Stimulated activated naive CD8-positive, alpha-beta T cell treated with anti-CD3 and anti-CD28 coated beads, Interleukin-15, amount 100 ng/mL, for 72 hours (primary cell): ENCODE measurements at regions not wholly inside any gene's neighbourhood (a gene's known extent, or its start where the extent isn't known, plus 50 kb on each side); places are given as distances from the start of the nearest gene placed in this dataset.

ENCODE experiments used
- ATAC-seq: fragments of 150-1000 bp; cut with Tn5 transposase; 2 replicates; pipeline ENCODE4 v1.10.0; 2021; ENCODE audit warnings: mild to moderate bottlenecking, moderate library complexity
- DNase-seq, 2 donors: peaks; one replicate each; pipeline ENCODE4 v3.0.0; 2021 to 2022
- H3K27ac Mint-ChIP-seq, 2 donors: one replicate each; pipeline ENCODE4 v1.8.0; 2022; ENCODE audit warnings: mild to moderate bottlenecking in 2 of 2, mixed read lengths in 2 of 2, moderate library complexity in 2 of 2
- H3K27me3 Mint-ChIP-seq: one replicate; pipeline ENCODE4 v1.8.0; 2022; ENCODE audit warnings: mixed read lengths
- H3K4me1 Mint-ChIP-seq: one replicate; pipeline ENCODE4 v1.8.0; 2022; ENCODE audit warnings: mild to moderate bottlenecking, mixed read lengths
- H3K4me3 Mint-ChIP-seq, 2 donors: one replicate each; pipeline ENCODE4 v1.8.0; 2022; ENCODE audit warnings: mild to moderate bottlenecking in 2 of 2, mixed read lengths in 2 of 2, moderate library complexity in 1 of 2
- H3K9me3 Mint-ChIP-seq, 2 donors: one replicate each; pipeline ENCODE4 v1.8.0; 2022; ENCODE audit warnings: mixed read lengths in 2 of 2

DNA sequence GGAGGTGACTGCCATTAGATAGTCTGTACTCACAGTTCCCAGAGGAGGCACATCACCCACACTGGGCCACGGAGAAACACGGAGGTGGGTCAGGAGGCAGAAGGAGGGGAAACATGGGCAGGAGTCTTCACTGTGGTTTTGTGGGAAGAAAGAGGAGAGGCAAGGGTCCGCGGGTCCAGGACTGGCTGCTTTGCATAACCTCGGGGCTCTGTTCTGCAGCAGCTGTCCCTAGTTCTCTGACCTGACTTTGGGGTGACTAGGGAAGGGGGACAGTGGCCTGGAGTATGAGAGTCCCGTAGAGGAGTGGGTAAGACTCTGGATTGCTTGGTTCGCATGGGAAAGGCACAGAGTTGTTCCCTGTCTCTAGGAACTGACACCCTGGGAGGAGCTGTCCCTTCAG, 238.3 kb upstream of the RAB6C start:
- Mint-ChIP-seq H3K4me3 (no peak overlapping the region), H3K27me3 (peaks cover under 1% of the 10 kb centered on the region), H3K27ac (peak overlapping the region in 1 of 2 donors; percentile 68), H3K4me1 (no peaks in the 10 kb centered on the region), H3K9me3 (peaks cover 0 to 6% of the 10 kb centered on the region in 2 donors)
- DNase-seq (no peak), ATAC-seq (no peak)

DNA sequence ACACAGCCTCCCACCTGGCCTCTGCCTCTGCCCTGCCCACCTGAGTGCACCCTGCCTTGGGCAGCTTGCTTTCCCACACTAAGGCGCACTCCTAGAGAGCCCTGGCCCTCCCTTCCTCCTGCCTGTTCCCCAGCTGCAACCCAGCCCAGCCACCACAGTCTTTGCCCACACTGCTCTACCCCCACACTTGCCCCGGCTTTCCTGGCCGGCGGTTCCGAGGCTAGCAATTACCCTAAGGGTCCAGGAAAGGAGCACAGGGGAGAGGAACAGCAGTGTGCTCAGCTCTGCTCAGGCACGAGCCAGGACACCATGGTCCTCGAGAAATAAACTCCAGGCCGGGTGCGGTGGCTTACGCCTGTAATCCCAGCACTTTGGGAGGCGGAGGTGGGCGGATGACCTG, 237.8 kb upstream of the RAB6C start:
- Mint-ChIP-seq H3K27ac (peak overlapping the region in 1 of 2 donors; percentile 96), H3K4me1 (no peaks in the 10 kb centered on the region), H3K4me3 (no peak overlapping the region), H3K9me3 (peaks cover 0 to 8% of the 10 kb centered on the region in 2 donors), H3K27me3 (peaks cover 5% of the 10 kb centered on the region)
- ATAC-seq (no peak), DNase-seq (no peak)

DNA sequence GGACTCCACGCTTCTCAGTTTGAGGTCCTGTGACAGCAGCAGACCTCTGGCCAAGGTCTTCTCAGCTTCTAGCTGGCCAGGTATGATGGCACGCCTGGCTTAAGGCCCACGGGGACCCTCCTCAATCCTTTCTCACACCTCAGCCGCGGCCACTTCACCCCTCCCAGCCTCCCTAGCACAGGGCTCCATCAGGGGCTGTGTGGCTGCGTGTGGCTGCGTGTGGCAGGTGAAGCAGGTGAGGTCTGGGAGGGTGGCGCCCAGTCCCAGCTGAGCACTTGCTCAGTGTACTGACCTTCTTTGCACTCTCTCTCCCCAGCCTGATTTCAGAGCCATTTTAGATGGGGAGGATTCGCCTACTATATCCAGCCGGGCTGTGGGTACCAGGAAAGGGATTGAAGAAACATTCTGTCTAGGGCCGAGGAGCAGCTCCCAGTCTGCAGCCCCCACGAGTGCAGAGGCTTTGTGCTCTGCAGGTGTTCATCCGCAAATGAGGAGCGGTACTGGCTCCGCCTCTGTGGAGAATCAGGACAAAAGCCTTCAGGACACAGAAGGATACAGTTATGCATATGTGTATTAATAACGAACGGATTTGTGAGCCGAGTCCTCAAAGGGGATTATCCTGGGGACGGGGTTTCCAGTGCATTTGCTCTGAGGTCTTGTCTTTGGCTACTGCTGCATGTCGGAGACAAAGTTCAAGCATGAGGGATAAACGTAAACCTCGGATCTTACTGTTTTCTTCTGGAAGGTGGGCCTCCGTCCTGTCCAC, 236.9 kb upstream of the RAB6C start:
- no peaks in the 10 kb centered on the region for H3K4me1 Mint-ChIP-seq
- no peak for ATAC-seq

DNA sequence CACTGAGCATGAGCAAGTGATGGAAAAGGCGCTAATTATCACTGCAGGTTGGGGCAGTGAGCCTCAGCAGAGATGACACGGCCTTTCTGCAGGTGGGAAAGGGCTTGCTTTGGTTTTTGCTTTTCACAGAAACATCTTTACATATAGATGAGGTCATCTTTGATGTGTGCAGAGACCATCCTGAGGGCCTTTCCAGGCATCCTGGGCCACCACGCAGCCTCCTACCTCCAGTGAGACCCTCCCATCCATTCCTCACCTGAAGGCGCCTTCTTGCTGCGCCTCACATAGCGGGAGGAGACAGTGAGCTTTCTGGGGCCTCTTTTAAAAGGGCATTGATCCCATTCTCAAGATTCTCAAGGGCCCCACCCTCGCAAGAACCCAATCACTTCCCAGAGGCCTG, 235.3 kb upstream of the RAB6C start:
- Mint-ChIP-seq H3K27me3 (peaks cover 11% of the 10 kb centered on the region), H3K9me3 (peaks cover 0 to 8% of the 10 kb centered on the region in 2 donors), H3K4me3 (no peak overlapping the region)

More for the DNA sequence above, 236.9 kb upstream of the RAB6C start:
- peaks cover 7% of the 10 kb centered on the region for H3K27me3 Mint-ChIP-seq
- no peak overlapping the region for H3K27ac Mint-ChIP-seq
- peaks cover 0 to 8% of the 10 kb centered on the region in 2 donors for H3K9me3 Mint-ChIP-seq
- no peak for DNase-seq
- no peak overlapping the region for H3K4me3 Mint-ChIP-seq

DNA sequence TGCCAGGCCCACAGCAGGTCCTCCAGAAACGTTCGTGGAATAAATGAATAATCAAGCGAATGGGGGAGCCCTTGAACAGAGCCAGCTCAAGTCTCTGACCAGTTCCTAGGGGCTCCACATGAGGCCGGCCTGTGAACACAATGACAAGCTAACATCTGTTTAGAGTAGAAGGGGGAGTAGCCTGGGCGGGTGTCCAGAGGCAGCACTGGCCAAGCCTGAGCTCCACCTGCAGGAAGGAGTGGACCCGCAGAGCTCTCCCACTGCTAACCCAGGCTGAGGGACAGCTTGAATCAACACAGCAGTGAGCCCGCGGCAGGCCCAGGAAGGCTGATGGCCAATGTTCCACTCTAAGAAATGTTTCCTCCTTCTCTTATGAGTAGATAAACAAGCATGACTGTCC, 234.8 kb upstream of the RAB6C start:
- no peak for ATAC-seq
- H3K27ac Mint-ChIP-seq: no peak overlapping the region
- H3K27me3 Mint-ChIP-seq: peaks cover 16% of the 10 kb centered on the region

More for the DNA sequence above, 235.3 kb upstream of the RAB6C start:
- no peak for DNase-seq
- ATAC-seq: no peak
- Mint-ChIP-seq H3K4me1 (no peaks in the 10 kb centered on the region), H3K27ac (no peak overlapping the region)

DNA sequence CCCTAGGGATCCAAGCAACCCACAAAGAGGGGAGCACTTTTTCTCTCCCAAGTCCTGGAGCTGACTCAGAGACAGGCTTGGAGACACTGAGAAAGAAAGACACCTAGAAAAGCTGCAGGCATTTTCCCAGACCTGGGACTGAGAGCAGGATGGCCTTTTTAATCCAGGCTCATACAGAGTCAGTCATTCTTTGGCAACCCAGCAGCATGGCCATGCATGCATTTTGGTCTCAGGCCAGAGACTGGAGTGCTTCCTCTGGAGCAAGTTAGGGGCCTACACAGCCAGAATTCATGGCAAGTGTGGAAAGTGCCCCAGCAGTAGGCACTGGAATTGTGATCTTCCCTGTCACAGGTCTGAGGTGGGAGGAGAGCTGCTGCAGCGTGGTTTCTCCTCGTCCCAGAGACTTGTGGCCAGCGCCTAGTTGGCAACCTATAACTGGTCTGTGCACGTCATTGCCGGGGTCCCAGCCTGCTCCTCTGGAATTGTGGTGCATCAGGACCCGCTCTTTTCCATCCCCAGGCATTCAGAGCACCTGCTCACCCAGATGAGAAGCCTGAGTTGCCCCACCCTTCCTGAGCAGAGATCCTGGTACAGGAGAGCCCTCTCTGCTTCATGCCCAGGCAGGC, 231.9 kb upstream of the RAB6C start:
- Mint-ChIP-seq H3K4me3 (no peak overlapping the region), H3K9me3 (peaks cover 0 to 8% of the 10 kb centered on the region in 2 donors), H3K4me1 (no peaks in the 10 kb centered on the region), H3K27me3 (peaks cover 25% of the 10 kb centered on the region), H3K27ac (no peak overlapping the region)
- peak; percentile 12 for ATAC-seq
- DNase-seq: no peak

More for the DNA sequence above, 234.8 kb upstream of the RAB6C start:
- no peak for DNase-seq
- no peak overlapping the region for H3K4me3 Mint-ChIP-seq
- peaks cover 0 to 8% of the 10 kb centered on the region in 2 donors for H3K9me3 Mint-ChIP-seq
- no peaks in the 10 kb centered on the region for H3K4me1 Mint-ChIP-seq

DNA sequence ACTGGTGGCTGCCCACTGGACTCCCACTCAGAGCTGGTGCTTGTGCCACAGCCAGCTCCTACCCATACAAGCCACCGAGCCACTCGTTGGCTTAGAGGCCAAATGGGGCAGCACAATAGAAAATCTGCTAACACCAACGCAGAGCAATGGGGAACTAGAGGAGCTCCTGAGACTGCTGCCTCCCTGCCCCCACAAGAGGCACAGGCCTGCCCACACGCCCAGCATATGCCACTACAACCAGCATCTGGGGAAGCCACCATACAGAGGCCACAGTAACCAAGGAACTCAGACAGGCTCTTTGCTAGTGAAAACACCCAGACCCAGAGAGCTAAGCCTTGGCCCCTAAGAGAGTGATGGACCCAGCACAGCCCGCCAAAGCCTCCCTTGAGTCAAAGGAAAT, 231.2 kb upstream of the RAB6C start:
- no peaks in the 10 kb centered on the region for H3K4me1 Mint-ChIP-seq
- H3K27ac Mint-ChIP-seq: no peak overlapping the region

DNA sequence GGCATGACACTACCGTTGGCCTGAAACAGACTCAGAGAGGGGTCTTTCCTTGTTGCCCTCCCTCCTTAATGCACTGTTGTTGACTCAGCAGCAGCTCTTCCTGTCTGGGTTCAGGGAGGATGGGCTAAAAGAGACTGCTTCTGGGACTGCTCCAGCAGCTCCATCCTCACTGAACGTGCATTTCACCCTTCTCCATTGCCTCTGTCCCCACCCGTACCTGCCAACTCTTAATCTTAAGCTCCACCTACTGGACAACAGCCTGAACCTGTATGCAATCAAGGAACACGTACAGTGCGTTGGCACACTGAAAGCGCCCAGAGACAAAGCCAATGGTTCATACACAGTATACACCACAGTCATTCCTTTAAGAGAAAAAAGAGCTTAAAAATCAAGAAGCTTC, 230.8 kb upstream of the RAB6C start:
- no peak overlapping the region for H3K27ac Mint-ChIP-seq
- no peak for ATAC-seq
- no peak for DNase-seq
- H3K4me3 Mint-ChIP-seq: no peak overlapping the region
- H3K4me1 Mint-ChIP-seq: no peaks in the 10 kb centered on the region
- H3K27me3 Mint-ChIP-seq: peaks cover 25% of the 10 kb centered on the region
- H3K9me3 Mint-ChIP-seq: peaks cover 0 to 8% of the 10 kb centered on the region in 2 donors

More for the DNA sequence above, 231.2 kb upstream of the RAB6C start:
- ATAC-seq (peak; percentile 18), DNase-seq (no peak)
- Mint-ChIP-seq H3K4me3 (no peak overlapping the region), H3K9me3 (peaks cover 0 to 8% of the 10 kb centered on the region in 2 donors), H3K27me3 (peaks cover 25% of the 10 kb centered on the region)

DNA sequence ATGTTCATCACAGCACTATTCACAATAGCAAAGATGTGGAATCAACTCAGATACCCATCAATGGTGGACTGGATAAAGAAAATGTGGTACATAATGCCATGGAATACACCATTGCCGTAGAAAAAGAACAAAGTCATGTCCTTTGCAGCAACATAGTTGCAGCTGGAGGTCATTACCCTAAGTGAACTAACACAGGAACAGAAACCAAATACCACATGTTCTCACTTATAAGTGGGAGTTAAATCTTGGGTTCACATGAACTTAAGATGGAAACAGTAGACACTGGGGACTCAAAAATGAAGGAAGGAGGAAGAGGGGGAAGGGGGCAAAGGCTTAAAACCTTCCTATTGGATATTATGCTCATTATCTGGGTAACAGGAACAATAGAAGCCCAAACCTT, 228.1 kb upstream of the RAB6C start:
- DNase-seq: no peak
- no peak overlapping the region for H3K4me3 Mint-ChIP-seq
- peaks cover 22% of the 10 kb centered on the region for H3K27me3 Mint-ChIP-seq
- no peaks in the 10 kb centered on the region for H3K4me1 Mint-ChIP-seq
- no peak for ATAC-seq
- no peak overlapping the region for H3K27ac Mint-ChIP-seq
- no peaks in the 10 kb centered on the region for H3K9me3 Mint-ChIP-seq

DNA sequence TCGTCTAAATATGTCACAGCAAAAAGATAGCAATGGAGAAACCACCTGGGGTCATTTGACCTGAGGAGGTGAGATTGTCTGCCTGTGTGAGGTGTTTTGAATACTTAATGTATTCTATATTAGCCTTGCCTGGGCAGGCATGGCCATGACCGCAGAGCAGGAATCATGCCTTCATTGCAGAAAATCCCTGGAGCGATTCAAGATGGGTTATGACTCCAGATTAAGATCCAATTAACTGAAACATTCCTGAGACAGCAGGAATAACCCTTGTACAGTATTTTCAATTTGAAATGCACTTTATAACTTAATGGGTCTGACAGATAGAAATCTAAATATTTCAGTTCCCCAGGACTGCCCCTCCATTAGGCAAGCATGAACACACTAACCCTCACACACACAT, 227.3 kb upstream of the RAB6C start:
- Mint-ChIP-seq H3K9me3 (no peaks in the 10 kb centered on the region), H3K27me3 (peaks cover 18% of the 10 kb centered on the region), H3K4me1 (no peaks in the 10 kb centered on the region), H3K27ac (no peak overlapping the region), H3K4me3 (no peak overlapping the region)
- ATAC-seq: no peak
- DNase-seq: no peak

DNA sequence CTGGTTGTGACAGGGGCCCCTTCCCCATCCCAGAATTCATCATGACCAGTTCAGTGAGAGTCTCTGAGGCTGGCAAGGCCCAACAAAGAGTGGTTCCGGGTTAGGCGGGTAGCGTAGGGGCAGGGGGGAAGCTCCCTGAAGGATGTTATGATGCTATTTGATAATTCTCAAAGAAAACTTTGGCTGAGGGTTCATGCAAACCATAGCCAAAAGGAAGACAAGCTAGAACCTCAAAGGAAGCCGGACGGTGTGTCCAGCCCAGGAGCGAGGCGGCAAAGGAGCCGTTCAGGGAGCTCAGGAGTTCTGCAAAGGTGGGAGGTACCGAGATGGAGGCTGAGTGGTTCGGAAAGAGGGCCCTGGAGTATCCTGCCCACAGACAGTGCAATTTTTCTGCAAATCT, 226.8 kb upstream of the RAB6C start:
- Mint-ChIP-seq H3K4me3 (no peak overlapping the region), H3K9me3 (no peaks in the 10 kb centered on the region), H3K4me1 (no peaks in the 10 kb centered on the region), H3K27me3 (peaks cover 18% of the 10 kb centered on the region), H3K27ac (no peak overlapping the region)
- no peak for ATAC-seq
- no peak for DNase-seq

DNA sequence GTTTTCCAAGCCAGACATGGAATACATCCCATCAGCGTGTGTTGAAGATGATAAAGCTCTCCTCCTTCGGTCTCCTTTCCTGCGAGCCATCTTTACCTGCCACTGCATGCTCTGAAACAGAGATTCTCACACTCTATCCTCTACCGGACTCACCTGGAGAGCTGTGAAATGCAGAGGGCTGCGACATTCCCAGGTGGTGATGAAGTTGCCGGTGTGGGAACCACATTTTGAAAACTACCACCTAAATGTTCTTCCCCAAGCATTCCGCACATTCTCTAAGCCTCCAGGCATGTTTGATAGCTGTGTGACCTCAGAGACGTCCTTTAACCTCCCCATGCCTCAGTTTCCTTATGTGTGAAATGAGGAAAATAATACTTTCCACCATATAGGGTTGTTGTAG, 226.2 kb upstream of the RAB6C start:
- H3K27me3 Mint-ChIP-seq: peaks cover 18% of the 10 kb centered on the region

DNA sequence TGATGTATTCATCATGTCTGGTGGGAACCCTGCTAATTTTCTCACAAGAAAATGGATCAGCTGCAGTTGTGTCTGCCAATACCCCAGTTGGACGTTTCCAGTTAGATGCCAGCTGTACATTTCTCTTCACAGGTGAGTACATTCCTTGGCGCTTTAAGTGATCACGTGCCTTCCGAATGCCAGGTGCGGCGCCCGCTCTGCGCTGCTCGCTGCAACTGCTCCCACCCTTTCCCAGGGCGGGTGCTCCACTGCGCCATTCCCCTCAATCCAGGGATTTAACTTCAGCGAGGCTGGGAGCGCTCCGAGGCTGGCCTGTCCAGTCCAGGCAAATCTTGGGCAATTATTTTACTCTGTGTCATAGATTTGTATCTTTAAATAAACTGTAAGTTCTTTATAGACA, 225.0 kb upstream of the RAB6C start:
- no peak for DNase-seq
- no peaks in the 10 kb centered on the region for H3K4me1 Mint-ChIP-seq
- no peak for ATAC-seq
- H3K9me3 Mint-ChIP-seq: no peaks in the 10 kb centered on the region
- peaks cover 11% of the 10 kb centered on the region for H3K27me3 Mint-ChIP-seq
- no peak overlapping the region for H3K27ac Mint-ChIP-seq
- H3K4me3 Mint-ChIP-seq: no peak overlapping the region

More for the DNA sequence above, 226.2 kb upstream of the RAB6C start:
- ATAC-seq: no peak
- Mint-ChIP-seq H3K9me3 (no peaks in the 10 kb centered on the region), H3K4me3 (no peak overlapping the region), H3K4me1 (no peaks in the 10 kb centered on the region), H3K27ac (no peak overlapping the region)
- no peak for DNase-seq

DNA sequence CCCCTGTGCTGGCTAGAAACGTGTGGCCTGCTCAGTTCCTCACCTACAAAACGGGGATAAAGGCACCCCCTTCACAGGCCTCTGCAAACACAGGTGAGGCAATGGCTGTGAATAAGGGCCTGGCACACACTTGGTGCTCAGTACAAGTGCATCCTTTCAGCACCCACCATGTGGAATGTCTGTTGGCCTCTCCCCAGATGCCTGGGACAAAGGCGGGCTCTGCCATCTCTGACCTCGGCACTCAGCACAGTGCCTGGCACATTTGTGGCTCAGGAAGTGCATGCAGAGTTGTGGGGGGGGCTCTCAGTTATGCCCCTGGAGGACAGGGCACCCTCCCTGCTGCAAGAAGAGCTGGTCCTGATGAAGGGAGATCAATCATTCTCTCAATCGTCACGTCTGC, 224.6 kb upstream of the RAB6C start:
- DNase-seq: no peak
- no peak for ATAC-seq
- H3K4me3 Mint-ChIP-seq: no peak overlapping the region
- H3K27me3 Mint-ChIP-seq: peaks cover 10% of the 10 kb centered on the region
- H3K27ac Mint-ChIP-seq: no peak overlapping the region
- H3K9me3 Mint-ChIP-seq: no peaks in the 10 kb centered on the region
- H3K4me1 Mint-ChIP-seq: no peaks in the 10 kb centered on the region

DNA sequence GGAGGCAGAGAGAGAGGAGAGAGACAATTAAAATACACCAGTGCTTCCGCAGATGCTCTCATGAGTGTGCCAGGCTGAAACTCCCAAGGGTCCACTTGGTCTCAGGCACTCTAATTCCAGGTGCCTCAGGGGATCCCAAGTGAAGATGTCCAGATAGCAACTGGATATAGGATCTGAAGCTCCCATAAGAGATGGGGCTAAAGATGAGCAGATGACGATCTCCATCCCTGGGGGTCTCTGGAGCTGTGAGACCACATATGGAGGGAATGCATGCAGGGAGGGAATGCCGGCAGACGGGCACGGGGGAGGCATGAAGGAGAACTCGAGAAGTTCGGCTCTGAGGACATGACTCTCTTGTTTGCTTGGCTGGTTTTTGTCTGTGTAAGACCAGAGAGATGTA, 223.7 kb upstream of the RAB6C start:
- H3K27ac Mint-ChIP-seq: no peak overlapping the region
- peaks cover 2% of the 10 kb centered on the region for H3K27me3 Mint-ChIP-seq
- DNase-seq (no peak), ATAC-seq (no peak)
- H3K9me3 Mint-ChIP-seq: no peaks in the 10 kb centered on the region
- H3K4me1 Mint-ChIP-seq: no peaks in the 10 kb centered on the region
- no peak overlapping the region for H3K4me3 Mint-ChIP-seq

DNA sequence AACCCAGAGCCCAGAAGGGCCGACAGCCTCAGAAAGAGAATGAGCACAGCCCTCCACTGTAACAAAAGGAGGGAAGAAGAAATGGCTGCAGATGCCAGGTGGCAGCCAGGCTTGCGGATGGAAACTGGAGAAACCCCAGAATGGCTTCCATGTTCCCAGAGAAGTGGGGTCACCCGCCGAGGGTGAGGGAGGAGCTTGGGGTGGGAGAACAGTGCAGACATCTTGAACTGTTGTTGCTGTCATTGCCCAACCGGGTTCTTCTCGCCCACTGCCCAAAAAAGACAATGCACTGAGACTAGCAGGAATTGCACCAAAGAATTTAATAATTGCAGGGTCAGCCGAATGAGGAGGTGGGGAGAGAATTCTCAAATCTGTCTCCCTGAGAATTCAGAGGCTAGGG, 223.2 kb upstream of the RAB6C start:
- no peak for ATAC-seq
- no peak overlapping the region for H3K4me3 Mint-ChIP-seq
- no peaks in the 10 kb centered on the region for H3K27me3 Mint-ChIP-seq
- H3K9me3 Mint-ChIP-seq: no peaks in the 10 kb centered on the region
- DNase-seq: no peak
- H3K4me1 Mint-ChIP-seq: no peaks in the 10 kb centered on the region
- no peak overlapping the region for H3K27ac Mint-ChIP-seq
